GM12892 (cell line): ENCODE measurements at regions not wholly inside any gene's neighbourhood (a gene's known extent, or its start where the extent isn't known, plus 50 kb on each side); places are given as distances from the start of the nearest gene placed in this dataset.

ENCODE experiments used
- POLR2A ChIP-seq: IDR thresholded peaks from 2 replicates; pipeline ENCODE4 v1.6.1; 2011; ENCODE audit warnings: low read depth, low read length, control low read depth
- POLR2AphosphoS5 ChIP-seq: IDR thresholded peaks from 2 replicates; pipeline ENCODE4 v1.6.1; 2011; ENCODE audit warnings: low read depth, low read length, control low read depth

DNA sequence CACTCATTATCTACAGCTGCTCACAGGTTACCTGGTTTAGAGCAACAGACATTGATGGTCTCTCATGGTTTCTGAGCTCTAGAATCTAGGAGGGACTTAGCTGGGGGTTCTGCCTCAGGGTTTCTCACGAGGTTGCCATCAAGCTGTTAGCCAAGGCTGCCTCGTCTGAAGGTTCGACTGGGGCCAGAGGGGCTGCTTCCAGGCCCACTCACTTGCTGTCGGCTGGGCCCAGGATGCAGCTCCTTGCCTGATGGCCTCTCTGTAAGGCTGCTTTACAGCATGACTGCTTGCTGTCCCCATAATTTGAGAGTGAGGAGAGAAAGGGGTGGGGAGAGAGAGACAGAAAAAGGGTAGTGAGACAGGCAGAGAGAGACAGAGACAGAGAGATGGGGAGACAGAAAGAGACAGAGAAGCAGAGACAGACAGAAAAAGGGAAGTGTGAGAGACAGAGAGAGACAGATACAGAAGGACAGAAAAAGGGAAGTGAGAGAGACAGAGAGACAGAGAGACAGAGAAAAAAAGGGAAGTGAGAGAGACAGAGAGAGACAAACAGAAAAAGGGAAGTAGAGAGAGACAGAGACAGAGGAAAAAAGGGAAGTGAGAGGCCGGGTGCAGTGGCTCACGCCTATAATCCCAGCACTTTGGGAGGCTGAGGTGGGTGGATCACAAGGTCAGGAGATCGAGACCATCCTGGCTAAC lies 106.8 kb upstream of the C1orf174 start:
- TF ChIP-seq POLR2AphosphoS5 (no peak), POLR2A (no peak)
